Endodermal cell (in vitro differentiated cells): ENCODE measurements at regions not wholly inside any gene's neighbourhood (a gene's known extent, or its start where the extent isn't known, plus 50 kb on each side); places are given as distances from the start of the nearest gene placed in this dataset.

Experiments used
- DNase-seq: peaks from one replicate; pipeline ENCODE4 v3.0.0-alpha.2; 2017
- H3K27ac ChIP-seq: 2 replicates; pipeline ENCODE4 v1.5.1; 2013; ENCODE audit warnings: mild to moderate bottlenecking, low read depth, low read length, moderate library complexity
- H3K27me3 ChIP-seq: 2 replicates; pipeline ENCODE4 v1.6.1; 2013; ENCODE audit warnings: mild to moderate bottlenecking, low read length, moderate library complexity; ENCODE audit not compliant: insufficient read depth, control insufficient read depth, poor library complexity, severe bottlenecking
- H3K36me3 ChIP-seq: 2 replicates; pipeline ENCODE4 v1.7.0; 2013; ENCODE audit warnings: mild to moderate bottlenecking, low read length, moderate library complexity; ENCODE audit not compliant: control insufficient read depth, insufficient read depth
- H3K4me1 ChIP-seq: one replicate; pipeline ENCODE4 v1.7.0; 2013; ENCODE audit warnings: low read length; ENCODE audit not compliant: control insufficient read depth, insufficient read depth
- H3K4me3 ChIP-seq: 2 replicates; pipeline ENCODE4 v1.5.1; 2013; ENCODE audit warnings: mild to moderate bottlenecking, low read length, moderate library complexity
- H3K9ac ChIP-seq: 2 replicates; pipeline ENCODE4 v1.6.1; 2013; ENCODE audit warnings: mild to moderate bottlenecking, low read length, moderate library complexity; ENCODE audit not compliant: poor library complexity, severe bottlenecking; ENCODE audit errors: extremely low read depth
- H3K9me3 ChIP-seq: 2 replicates; pipeline ENCODE4 v1.6.1; 2013; ENCODE audit warnings: mild to moderate bottlenecking, low read length, moderate library complexity; ENCODE audit not compliant: control insufficient read depth
- H3K27ac Mint-ChIP-seq: 2 replicates; pipeline ENCODE4 v1.8.0; 2020; ENCODE audit warnings: mixed read lengths
- H3K27me3 Mint-ChIP-seq: 2 replicates; pipeline ENCODE4 v1.8.0; 2021; ENCODE audit warnings: mild to moderate bottlenecking, mixed read lengths; ENCODE audit not compliant: insufficient read depth
- H3K36me3 Mint-ChIP-seq: 2 replicates; pipeline ENCODE4 v1.8.0; 2020; ENCODE audit warnings: low read depth, mixed read lengths
- H3K4me1 Mint-ChIP-seq: 2 replicates; pipeline ENCODE4 v1.8.0; 2020; ENCODE audit warnings: mixed read lengths
- H3K4me3 Mint-ChIP-seq: 2 replicates; pipeline ENCODE4 v1.8.0; 2020; ENCODE audit warnings: mild to moderate bottlenecking, moderate library complexity, mixed read lengths
- H3K9me3 Mint-ChIP-seq: 2 replicates; pipeline ENCODE4 v1.8.0; 2020; ENCODE audit warnings: mild to moderate bottlenecking, mixed read lengths
- CTCF ChIP-seq: fragments of 200-600 bp; sonication (generic); conservative IDR thresholded peaks from 2 replicates; pipeline ENCODE4 v1.5.0; 2021; ENCODE audit warnings: antibody characterized with exemption, mild to moderate bottlenecking
- WGBS, 2 experiments: methylation state at CpG; one replicate each; pipeline versions ENCODE4 v1.1.5 to v1.1.7; 2013; ENCODE audit warnings: missing lambda C conversion rate in 2 of 2, mixed read lengths in 1 of 2; ENCODE audit not compliant: insufficient coverage in 1 of 2, insufficient read length in 1 of 2; 5-methylcytosine and 5-hydroxymethylcytosine counted together

GRCh38 chr6:14619419-14619781, 501.8 kb downstream of the CD83 start:
- H3K36me3 Mint-ChIP-seq = peaks cover 2% of the 10 kb centered on the region
- TF ChIP-seq CTCF = no peak
- Histone ChIP-seq H3K27ac (no peak overlapping the region), H3K27me3 (no peaks in the 10 kb centered on the region), H3K36me3 (no peaks in the 10 kb centered on the region), H3K4me3 (no peak overlapping the region), H3K9ac (no peak overlapping the region), H3K4me1 (no peaks in the 10 kb centered on the region), H3K9me3 (peaks cover 13% of the 10 kb centered on the region)
- H3K9me3 Mint-ChIP-seq = peaks cover 18% of the 10 kb centered on the region
- no peak overlapping the region for H3K27ac Mint-ChIP-seq
- H3K27me3 Mint-ChIP-seq = no peaks in the 10 kb centered on the region
- WGBS, 2 experiments = 88 to 93% methylated on average over 2 to 6 of the region's 7 CpGs
- H3K4me1 Mint-ChIP-seq = peaks cover 31% of the 10 kb centered on the region
- DNase-seq = no peak
- H3K4me3 Mint-ChIP-seq = no peak overlapping the region

GRCh38 chr6:14620522-14620921, 502.9 kb downstream of the CD83 start:
- DNase-seq = no peak
- Mint-ChIP-seq H3K4me3 (no peak overlapping the region), H3K36me3 (peaks cover under 1% of the 10 kb centered on the region), H3K9me3 (peaks cover 14% of the 10 kb centered on the region), H3K27ac (no peak overlapping the region), H3K27me3 (no peaks in the 10 kb centered on the region), H3K4me1 (peaks cover 34% of the 10 kb centered on the region)
- peak; percentile 38 for TF ChIP-seq CTCF
- no peaks in the 10 kb centered on the region for H3K4me1 ChIP-seq
- H3K9me3 ChIP-seq = peaks cover 10% of the 10 kb centered on the region
- H3K27ac ChIP-seq = no peak overlapping the region
- 77 to 86% methylated on average over 8 to 9 of the region's 9 CpGs for WGBS, 2 experiments
- H3K36me3 ChIP-seq = no peaks in the 10 kb centered on the region
- H3K4me3 ChIP-seq = no peak overlapping the region
- no peak overlapping the region for H3K9ac ChIP-seq
- no peaks in the 10 kb centered on the region for H3K27me3 ChIP-seq

- no peak overlapping the region for H3K27ac Mint-ChIP-seq
- H3K4me3 ChIP-seq = no peak overlapping the region
- no peaks in the 10 kb centered on the region for H3K27me3 ChIP-seq
- no peak for TF ChIP-seq CTCF
- no peaks in the 10 kb centered on the region for H3K36me3 ChIP-seq
- H3K4me1 Mint-ChIP-seq = peaks cover 36% of the 10 kb centered on the region
- no peak overlapping the region for H3K9ac ChIP-seq
- peaks cover 5% of the 10 kb centered on the region for H3K9me3 Mint-ChIP-seq
- no peak overlapping the region for H3K27ac ChIP-seq
- H3K36me3 Mint-ChIP-seq = no peaks in the 10 kb centered on the region
- no peak overlapping the region for H3K4me3 Mint-ChIP-seq
- H3K27me3 Mint-ChIP-seq = no peaks in the 10 kb centered on the region
- H3K9me3 ChIP-seq = peaks cover under 1% of the 10 kb centered on the region
- no peaks in the 10 kb centered on the region for H3K4me1 ChIP-seq
- no peak for DNase-seq
- 79 to 92% methylated on average over 4 to 5 of the region's 5 CpGs for WGBS, 2 experiments
Observed at GRCh38 chr6:14621518-14621917, 503.9 kb downstream of the CD83 start.
